ENCODE measurements at regions not wholly inside any gene's neighbourhood (a gene's known extent, or its start where the extent isn't known, plus 50 kb on each side); places are given as distances from the start of the nearest gene placed in this dataset.
"Not testable (repeated sequence)": the region's sequence is repeated elsewhere in the genome, so short reads cannot be mapped to it uniquely, and the experiment has no call there.

DNA sequence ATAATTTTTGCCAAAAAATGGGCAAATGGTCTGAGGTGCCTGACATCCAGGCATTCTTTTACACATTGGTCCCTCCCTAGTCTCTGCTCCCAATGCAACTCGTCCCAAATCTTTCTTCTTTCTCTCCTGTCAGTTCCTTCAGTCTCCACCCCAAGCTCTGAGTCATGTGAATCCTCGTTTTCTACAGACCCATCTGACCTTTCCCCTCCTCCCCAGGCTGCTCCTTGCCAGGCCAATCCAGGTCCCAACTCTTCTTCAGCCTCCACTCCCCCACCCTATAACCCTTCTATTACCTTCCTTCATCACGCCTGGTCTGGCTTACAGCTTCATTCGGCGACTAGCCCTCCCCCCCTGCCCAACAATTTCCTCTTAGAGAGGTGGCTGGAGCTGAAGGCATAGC lies 55.3 kb downstream of the BBS10 start:
- DNase-seq (ENCODE audit: low spot score): not testable (repeated sequence)

GRCh38 chr12:76292305-76292704 lies 55.9 kb downstream of the BBS10 start:
- not testable (repeated sequence) for DNase-seq (ENCODE audit: low spot score)

- DNase-seq (ENCODE audit: low spot score): no peak
These were observed 57.0 kb downstream of the BBS10 start for GRCh38 chr12:76290963-76291859.

DNA sequence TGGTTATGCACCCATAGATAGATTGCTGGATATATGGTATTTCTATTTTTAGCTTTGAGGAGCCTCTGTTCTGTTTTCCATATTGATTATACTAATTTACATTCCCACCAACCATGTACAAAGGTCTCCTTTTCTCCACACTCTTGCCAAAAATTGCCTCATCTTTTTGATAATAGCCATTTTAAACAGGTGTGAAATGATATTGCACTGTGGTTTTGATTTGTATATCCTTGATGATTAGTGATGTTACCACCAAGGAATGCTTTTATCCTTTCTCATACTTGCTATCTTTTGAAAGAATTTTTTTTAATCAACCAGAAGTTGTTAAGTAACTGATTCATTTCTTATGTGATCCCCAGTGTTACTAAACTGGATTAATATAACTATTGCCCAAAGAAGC lies 60.0 kb downstream of the BBS10 start:
- no peak for DNase-seq (ENCODE audit: low spot score)

GRCh38 chr12:76284816-76285750 lies 63.1 kb downstream of the BBS10 start:
- DNase-seq (ENCODE audit: low spot score): no peak

- DNase-seq (ENCODE audit: low spot score): no peak
These were observed 65.5 kb downstream of the BBS10 start for GRCh38 chr12:76282744-76283143.

DNA sequence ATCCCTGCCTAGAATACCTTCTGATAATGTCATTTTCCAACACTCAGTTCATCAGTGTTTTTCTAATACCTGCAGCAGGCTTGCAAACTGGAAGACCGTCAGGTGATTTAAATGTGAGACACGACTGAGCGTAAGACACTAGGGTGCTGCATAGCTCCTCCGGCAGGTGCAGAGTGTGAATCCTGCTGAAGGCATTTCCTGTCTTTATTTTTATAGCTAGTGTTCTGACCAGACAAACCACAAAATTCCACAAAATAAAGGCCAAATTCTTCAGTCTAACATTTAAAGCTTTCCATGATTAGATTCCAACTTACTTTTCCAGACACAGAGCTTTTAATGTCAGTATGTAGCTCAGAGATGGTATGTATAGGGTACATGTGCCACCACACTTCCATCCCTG lies 70.7 kb downstream of the BBS10 start:
- DNase-seq (ENCODE audit: low spot score): no peak

DNA sequence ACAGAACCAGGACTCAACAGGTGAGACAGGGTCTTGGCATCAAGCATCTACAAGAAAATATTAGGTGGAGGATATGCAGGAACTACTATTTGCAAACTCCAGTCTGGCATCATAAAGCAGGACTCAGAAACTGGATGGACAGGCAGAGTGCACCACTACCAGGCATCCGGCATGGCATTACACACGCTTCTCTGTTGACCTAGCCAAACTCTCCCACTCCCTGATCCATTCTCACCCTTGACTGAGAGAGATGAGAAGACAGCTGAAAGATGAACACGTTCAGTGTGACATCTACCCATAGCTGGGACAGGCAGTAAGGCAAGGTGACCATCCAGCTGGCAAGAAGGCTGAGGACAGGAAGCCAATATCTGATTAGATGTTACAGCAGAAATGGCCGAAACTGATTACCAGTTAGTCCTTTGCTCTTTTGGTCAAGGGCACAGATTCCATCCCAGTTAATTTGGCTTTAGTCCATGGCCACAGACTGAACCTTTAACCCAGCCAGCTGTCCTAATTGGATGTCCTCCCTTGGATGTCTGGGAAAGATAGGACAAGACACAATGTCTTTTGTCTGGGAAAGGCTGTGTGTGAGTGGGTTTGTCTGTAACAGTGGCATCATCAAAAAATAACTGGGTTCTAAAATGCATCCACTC lies 71.6 kb downstream of the BBS10 start:
- no peak for DNase-seq (ENCODE audit: low spot score)

GRCh38 chr12:76275511-76276093 lies 72.6 kb downstream of the BBS10 start:
- no peak for DNase-seq (ENCODE audit: low spot score)

- DNase-seq (ENCODE audit: low spot score): no peak
These were observed 73.7 kb downstream of the BBS10 start for GRCh38 chr12:76274420-76275083.

DNA sequence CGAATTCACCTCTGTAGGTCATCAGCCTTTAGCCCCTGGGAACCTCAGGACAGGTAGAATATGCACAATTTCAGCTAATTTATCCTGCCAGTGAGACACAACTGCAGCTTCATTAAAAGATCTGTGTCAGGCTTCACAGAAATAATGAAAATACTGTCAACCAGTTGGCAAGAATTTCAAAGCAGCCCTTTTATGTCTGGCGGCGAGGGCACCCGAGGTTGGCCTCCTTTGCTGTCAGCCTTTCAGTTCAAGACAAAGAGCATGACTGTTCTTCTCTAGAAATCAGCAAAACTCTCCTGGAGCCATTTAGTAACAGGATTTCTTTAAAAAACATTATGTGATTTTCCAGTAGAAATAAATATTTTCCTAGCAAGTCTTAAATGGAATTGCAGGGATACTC lies 75.9 kb downstream of the BBS10 start:
- DNase-seq (ENCODE audit: low spot score): no peak

- no peak for DNase-seq (ENCODE audit: low spot score)
These were observed 77.4 kb downstream of the BBS10 start for GRCh38 chr12:76270657-76271358.

DNA sequence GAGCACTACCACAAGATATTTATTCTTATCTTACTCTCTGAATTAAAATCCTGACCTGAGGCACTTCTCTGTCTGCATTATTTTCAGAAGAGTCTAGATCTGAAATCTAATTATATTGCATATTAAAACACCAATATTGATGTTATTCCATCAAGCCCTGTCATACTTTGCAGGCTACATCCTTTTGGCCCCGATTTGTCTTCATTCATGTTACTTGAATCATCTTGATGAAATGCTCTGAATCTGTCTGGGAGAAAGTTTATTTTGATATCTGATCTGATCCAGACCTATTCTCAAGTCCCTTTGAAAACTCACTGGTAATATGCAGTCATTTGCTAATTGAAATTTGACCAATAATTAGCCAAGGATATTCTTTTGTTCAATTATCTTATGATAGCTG lies 79.9 kb downstream of the BBS10 start:
- no peak for DNase-seq (ENCODE audit: low spot score)

DNA sequence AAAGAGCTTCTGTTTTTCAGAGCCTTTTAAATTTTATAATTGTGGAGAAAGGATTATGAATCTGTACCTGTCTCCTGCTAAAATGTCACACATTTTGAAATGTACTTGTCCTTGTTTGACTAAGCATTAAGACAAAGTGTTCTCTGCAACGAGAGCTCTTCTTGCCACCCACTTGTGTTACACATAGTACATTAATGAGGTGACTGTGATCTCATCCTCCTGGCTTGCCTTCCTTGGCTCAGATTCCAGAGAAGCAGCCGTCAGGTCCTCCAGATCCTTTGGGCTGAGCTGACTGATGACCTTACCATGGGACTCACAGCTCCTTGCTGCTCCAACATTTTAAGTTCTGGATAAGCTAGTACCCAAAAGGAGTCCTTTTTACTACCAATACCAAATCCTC lies 81.4 kb downstream of the BBS10 start:
- DNase-seq (ENCODE audit: low spot score): no peak

GRCh38 chr12:76265424-76266180 lies 82.6 kb downstream of the BBS10 start:
- DNase-seq (ENCODE audit: low spot score): no peak

- DNase-seq (ENCODE audit: low spot score): no peak
These were observed 83.6 kb downstream of the BBS10 start for GRCh38 chr12:76264611-76265012.

DNA sequence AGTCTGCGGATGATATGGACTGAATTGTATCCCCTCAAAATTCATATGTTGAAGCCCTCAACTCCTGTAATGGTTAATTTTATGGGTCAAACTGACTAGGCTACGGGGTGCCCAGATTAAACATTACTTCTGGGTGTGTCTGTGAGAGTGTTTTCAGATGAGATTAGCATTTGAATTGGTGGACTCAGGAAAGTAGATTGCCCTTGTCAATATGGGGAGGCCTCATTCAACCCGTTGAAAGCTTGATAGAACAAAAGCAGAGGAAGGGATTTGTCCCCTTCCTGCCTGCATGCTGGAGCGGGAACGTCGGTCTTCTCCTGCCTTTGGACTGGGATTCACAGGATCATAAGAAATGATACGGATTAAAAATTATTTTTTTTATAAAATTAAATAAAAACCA lies 84.5 kb downstream of the BBS10 start:
- no peak for DNase-seq (ENCODE audit: low spot score)

- no peak for DNase-seq (ENCODE audit: low spot score)
These were observed 87.8 kb downstream of the BBS10 start for GRCh38 chr12:76260390-76260748.

- no peak for DNase-seq (ENCODE audit: low spot score)
These were observed 88.4 kb downstream of the BBS10 start for GRCh38 chr12:76259660-76260389.

Measured in mucosa of gallbladder (tissue), 1 donor.